ENCODE measurements at regions not wholly inside any gene's neighbourhood (a gene's known extent, or its start where the extent isn't known, plus 50 kb on each side); places are given as distances from the start of the nearest gene placed in this dataset.
"Not testable (repeated sequence)": the region's sequence is repeated elsewhere in the genome, so short reads cannot be mapped to it uniquely, and the experiment has no call there.

- H3K4me3 Mint-ChIP-seq; H3K27ac Mint-ChIP-seq; ATAC-seq (ENCODE audit: low read depth); POLR2A ChIA-PET; DNase-seq; H3K9me3 Mint-ChIP-seq; H3K36me3 Mint-ChIP-seq; H3K27me3 Mint-ChIP-seq; H3K4me1 Mint-ChIP-seq: not testable (repeated sequence)
These were observed 85.7 kb downstream of the DACT2 start for GRCh38 chr6:168233875-168234213.

GRCh38 chr6:168232989-168233874 lies 86.3 kb downstream of the DACT2 start:
- Mint-ChIP-seq H3K27ac (no peak overlapping the region), H3K4me1 (no peaks in the 10 kb centered on the region), H3K9me3 (no peaks in the 10 kb centered on the region), H3K4me3 (no peak overlapping the region), H3K36me3 (no peaks in the 10 kb centered on the region), H3K27me3 (peaks cover 9% of the 10 kb centered on the region)
- DNase-seq (no peak), ATAC-seq (ENCODE audit: low read depth) (no peak)
- POLR2A ChIA-PET = no interaction called here

- Mint-ChIP-seq H3K27ac (no peak overlapping the region), H3K9me3 (no peaks in the 10 kb centered on the region), H3K36me3 (no peaks in the 10 kb centered on the region), H3K4me1 (no peaks in the 10 kb centered on the region), H3K27me3 (peaks cover 9% of the 10 kb centered on the region), H3K4me3 (no peak overlapping the region)
- DNase-seq = no peak
- POLR2A ChIA-PET = no interaction called here
- no peak for ATAC-seq (ENCODE audit: low read depth)
These were observed 87.0 kb downstream of the DACT2 start for GRCh38 chr6:168232528-168232927.

- no peaks in the 10 kb centered on the region for H3K9me3 Mint-ChIP-seq
- POLR2A ChIA-PET = no interaction called here
- H3K4me1 Mint-ChIP-seq = no peaks in the 10 kb centered on the region
- ATAC-seq (ENCODE audit: low read depth) (no peak), DNase-seq (no peak)
- H3K4me3 Mint-ChIP-seq = no peak overlapping the region
- no peaks in the 10 kb centered on the region for H3K36me3 Mint-ChIP-seq
- peaks cover 9% of the 10 kb centered on the region for H3K27me3 Mint-ChIP-seq
- no peak overlapping the region for H3K27ac Mint-ChIP-seq
These were observed 87.5 kb downstream of the DACT2 start for GRCh38 chr6:168232062-168232461.

GRCh38 chr6:168231393-168231957 lies 88.1 kb downstream of the DACT2 start:
- Mint-ChIP-seq H3K4me3 (no peak overlapping the region), H3K27me3 (peaks cover 9% of the 10 kb centered on the region), H3K27ac (no peak overlapping the region), H3K9me3 (no peaks in the 10 kb centered on the region), H3K4me1 (no peaks in the 10 kb centered on the region), H3K36me3 (no peaks in the 10 kb centered on the region)
- DNase-seq (no peak), ATAC-seq (ENCODE audit: low read depth) (no peak)
- POLR2A ChIA-PET = no interaction called here

GRCh38 chr6:168229368-168229752 lies 90.2 kb downstream of the DACT2 start:
- H3K27ac Mint-ChIP-seq = no peak overlapping the region
- H3K36me3 Mint-ChIP-seq = no peaks in the 10 kb centered on the region
- POLR2A ChIA-PET = no interaction called here
- H3K4me3 Mint-ChIP-seq = no peak overlapping the region
- DNase-seq = no peak
- H3K9me3 Mint-ChIP-seq = no peaks in the 10 kb centered on the region
- ATAC-seq (ENCODE audit: low read depth) = no peak
- H3K27me3 Mint-ChIP-seq = peaks cover 13% of the 10 kb centered on the region
- H3K4me1 Mint-ChIP-seq = no peaks in the 10 kb centered on the region

GRCh38 chr6:168228676-168229367 lies 90.8 kb downstream of the DACT2 start:
- no peak for ATAC-seq (ENCODE audit: low read depth)
- Mint-ChIP-seq H3K4me1 (no peaks in the 10 kb centered on the region), H3K9me3 (no peaks in the 10 kb centered on the region), H3K4me3 (no peak overlapping the region), H3K27ac (no peak overlapping the region), H3K27me3 (peaks cover 13% of the 10 kb centered on the region), H3K36me3 (no peaks in the 10 kb centered on the region)
- DNase-seq = no peak
- POLR2A ChIA-PET = no interaction called here

- no peak for DNase-seq
- POLR2A ChIA-PET = no interaction called here
- H3K27me3 Mint-ChIP-seq = peaks cover 13% of the 10 kb centered on the region
- no peaks in the 10 kb centered on the region for H3K36me3 Mint-ChIP-seq
- H3K9me3 Mint-ChIP-seq = no peaks in the 10 kb centered on the region
- no peak for ATAC-seq (ENCODE audit: low read depth)
- no peak overlapping the region for H3K27ac Mint-ChIP-seq
- no peak overlapping the region for H3K4me3 Mint-ChIP-seq
- H3K4me1 Mint-ChIP-seq = no peaks in the 10 kb centered on the region
These were observed 91.7 kb downstream of the DACT2 start for GRCh38 chr6:168227840-168228239.

- Mint-ChIP-seq H3K9me3 (no peaks in the 10 kb centered on the region), H3K27me3 (peaks cover 12% of the 10 kb centered on the region), H3K36me3 (no peaks in the 10 kb centered on the region), H3K27ac (no peak overlapping the region), H3K4me3 (no peak overlapping the region), H3K4me1 (no peaks in the 10 kb centered on the region)
- POLR2A ChIA-PET = no interaction called here
- DNase-seq = no peak
- ATAC-seq (ENCODE audit: low read depth) = no peak
These were observed 92.7 kb downstream of the DACT2 start for GRCh38 chr6:168226902-168227318.

- ATAC-seq (ENCODE audit: low read depth) = no peak
These were observed 93.4 kb downstream of the DACT2 start for GRCh38 chr6:168226061-168226752.

GRCh38 chr6:168225471-168225911 lies 94.1 kb downstream of the DACT2 start:
- POLR2A ChIA-PET = no interaction called here
- H3K9me3 Mint-ChIP-seq = no peaks in the 10 kb centered on the region
- ATAC-seq (ENCODE audit: low read depth) = no peak
- no peak overlapping the region for H3K27ac Mint-ChIP-seq
- no peaks in the 10 kb centered on the region for H3K36me3 Mint-ChIP-seq
- no peak overlapping the region for H3K4me3 Mint-ChIP-seq
- no peaks in the 10 kb centered on the region for H3K4me1 Mint-ChIP-seq
- peaks cover 7% of the 10 kb centered on the region for H3K27me3 Mint-ChIP-seq
- no peak for DNase-seq

More at GRCh38 chr6:168226061-168226752, 93.4 kb downstream of the DACT2 start:
- no peaks in the 10 kb centered on the region for H3K9me3 Mint-ChIP-seq
- no peaks in the 10 kb centered on the region for H3K36me3 Mint-ChIP-seq
- H3K4me1 Mint-ChIP-seq = no peaks in the 10 kb centered on the region
- peaks cover 12% of the 10 kb centered on the region for H3K27me3 Mint-ChIP-seq
- H3K4me3 Mint-ChIP-seq = no peak overlapping the region
- no peak overlapping the region for H3K27ac Mint-ChIP-seq
- POLR2A ChIA-PET = no interaction called here
- DNase-seq = no peak

- H3K27me3 Mint-ChIP-seq = peaks cover 5% of the 10 kb centered on the region
- no peak for ATAC-seq (ENCODE audit: low read depth)
- H3K4me1 Mint-ChIP-seq = no peaks in the 10 kb centered on the region
- H3K4me3 Mint-ChIP-seq = no peak overlapping the region
- no peaks in the 10 kb centered on the region for H3K9me3 Mint-ChIP-seq
- DNase-seq = no peak
- H3K27ac Mint-ChIP-seq = no peak overlapping the region
- no peaks in the 10 kb centered on the region for H3K36me3 Mint-ChIP-seq
- POLR2A ChIA-PET = no interaction called here
These were observed 95.8 kb downstream of the DACT2 start for GRCh38 chr6:168223755-168224154.

- ATAC-seq (ENCODE audit: low read depth) = no peak
- DNase-seq = no peak
- H3K36me3 Mint-ChIP-seq = no peaks in the 10 kb centered on the region
- H3K27me3 Mint-ChIP-seq = peaks cover 5% of the 10 kb centered on the region
- POLR2A ChIA-PET = no interaction called here
- no peak overlapping the region for H3K27ac Mint-ChIP-seq
- H3K9me3 Mint-ChIP-seq = no peaks in the 10 kb centered on the region
- H3K4me3 Mint-ChIP-seq = no peak overlapping the region
- no peaks in the 10 kb centered on the region for H3K4me1 Mint-ChIP-seq
These were observed 96.4 kb downstream of the DACT2 start for GRCh38 chr6:168223150-168223549.

All from activated naive CD8-positive, alpha-beta T cell treated with anti-CD3 and anti-CD28 coated beads, Interleukin-2, amount 10 ng/mL, durations not matched to agents 7 days and 5 days (primary cell).